ENCODE measurements at regions not wholly inside any gene's neighbourhood (a gene's known extent, or its start where the extent isn't known, plus 50 kb on each side); places are given as distances from the start of the nearest gene placed in this dataset.
A peak's percentile ranks its signal among the peaks of the same experiment; 100 is the strongest.
"Not testable (repeated sequence)": the region's sequence is repeated elsewhere in the genome, so short reads cannot be mapped to it uniquely, and the experiment has no call there.

DNA sequence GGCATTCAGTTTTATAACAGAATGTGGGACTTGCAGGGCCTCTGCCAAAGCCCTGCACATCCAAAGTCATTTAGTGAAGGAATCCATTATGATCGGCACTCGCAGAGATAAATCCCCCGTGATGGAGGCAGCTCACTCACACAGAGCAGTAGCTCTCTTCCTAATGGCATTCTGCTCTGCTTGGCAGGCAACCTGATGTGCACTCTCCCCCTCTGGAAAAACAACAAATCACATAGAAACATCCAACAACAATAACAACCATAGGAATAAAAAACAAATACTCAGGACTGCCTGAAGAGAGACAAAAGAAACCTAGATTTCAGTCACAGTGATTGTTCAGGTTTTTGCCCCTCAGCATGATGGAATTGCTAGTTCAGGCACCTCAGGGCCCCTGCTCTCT is 59.7 kb downstream of the NAA11 start:
- no peak for DNase-seq

DNA sequence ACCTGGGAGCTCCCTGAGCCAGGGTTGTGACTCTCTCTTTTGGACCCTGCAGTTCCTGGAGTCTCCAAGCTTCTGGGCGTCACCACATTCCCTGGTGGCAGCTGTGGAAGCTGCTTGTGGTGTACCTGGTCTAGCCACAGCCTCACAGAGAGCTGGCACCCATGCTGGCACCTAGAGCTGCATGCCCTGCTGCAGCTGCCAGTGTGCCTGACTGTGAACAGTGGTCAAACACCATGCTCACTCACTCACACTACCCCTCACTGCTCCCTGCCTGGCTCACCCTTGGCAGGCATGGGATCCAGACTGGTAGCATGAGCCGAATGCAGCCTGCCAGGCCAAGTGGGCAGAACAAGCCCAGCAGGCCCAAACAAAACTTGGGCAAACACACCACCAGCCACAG is 66.6 kb downstream of the NAA11 start:
- DNase-seq = no peak

DNA sequence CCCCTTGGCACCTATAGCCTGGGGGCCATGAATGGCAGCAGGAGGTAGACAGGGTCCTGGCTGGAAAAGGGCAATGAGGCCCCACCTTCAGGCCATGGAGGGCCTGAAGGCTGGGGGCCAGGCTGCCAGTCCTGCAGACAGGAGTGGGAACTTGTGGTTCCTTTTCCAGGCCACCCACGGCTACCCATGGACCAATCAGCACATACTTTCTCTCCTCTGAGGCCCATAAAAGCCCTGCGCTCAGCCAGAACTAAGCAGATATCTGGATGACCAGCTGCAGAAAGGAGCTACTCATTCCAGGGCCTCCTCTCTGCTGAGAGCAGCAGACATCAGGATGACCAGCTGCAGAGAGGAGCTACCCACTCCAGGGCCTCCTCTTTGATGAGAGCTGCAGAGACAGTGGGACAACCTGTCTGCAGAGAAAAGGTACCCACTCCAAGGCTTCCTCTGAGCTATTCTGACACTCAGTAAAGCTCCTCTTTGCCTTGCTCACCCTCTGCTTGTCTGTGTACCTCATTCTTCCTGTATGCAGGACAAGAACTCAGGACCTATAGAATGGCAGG is 67.2 kb downstream of the NAA11 start:
- DNase-seq = no peak

- DNase-seq = no peak
These were observed 67.8 kb downstream of the NAA11 start for GRCh38 chr4:79257953-79258613.

GRCh38 chr4:79255793-79256192 is 70.1 kb downstream of the NAA11 start:
- DNase-seq = no peak

DNA sequence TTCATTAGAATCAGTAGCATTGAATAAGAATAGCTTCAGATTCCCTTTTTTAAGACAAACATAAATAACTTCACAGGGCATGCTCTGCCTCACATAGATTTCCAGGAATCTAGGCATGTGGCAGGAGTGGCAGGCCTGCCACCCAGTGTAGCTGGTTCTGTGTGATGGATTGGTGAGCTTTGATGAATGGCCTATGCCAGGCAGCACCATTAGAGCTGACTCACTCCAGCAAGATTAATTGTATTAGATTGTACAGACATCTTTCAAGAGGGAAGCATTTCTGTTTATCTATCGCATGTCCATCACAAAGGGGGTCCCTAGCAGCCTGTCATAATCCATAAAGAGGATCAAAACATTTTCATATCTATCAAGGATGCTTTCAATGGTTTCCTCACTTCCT is 71.9 kb downstream of the NAA11 start:
- no peak for DNase-seq

- DNase-seq = no peak
These were observed 72.7 kb downstream of the NAA11 start for GRCh38 chr4:79253168-79253567.

- DNase-seq = no peak
These were observed 75.0 kb downstream of the NAA11 start for GRCh38 chr4:79250887-79251286.

DNA sequence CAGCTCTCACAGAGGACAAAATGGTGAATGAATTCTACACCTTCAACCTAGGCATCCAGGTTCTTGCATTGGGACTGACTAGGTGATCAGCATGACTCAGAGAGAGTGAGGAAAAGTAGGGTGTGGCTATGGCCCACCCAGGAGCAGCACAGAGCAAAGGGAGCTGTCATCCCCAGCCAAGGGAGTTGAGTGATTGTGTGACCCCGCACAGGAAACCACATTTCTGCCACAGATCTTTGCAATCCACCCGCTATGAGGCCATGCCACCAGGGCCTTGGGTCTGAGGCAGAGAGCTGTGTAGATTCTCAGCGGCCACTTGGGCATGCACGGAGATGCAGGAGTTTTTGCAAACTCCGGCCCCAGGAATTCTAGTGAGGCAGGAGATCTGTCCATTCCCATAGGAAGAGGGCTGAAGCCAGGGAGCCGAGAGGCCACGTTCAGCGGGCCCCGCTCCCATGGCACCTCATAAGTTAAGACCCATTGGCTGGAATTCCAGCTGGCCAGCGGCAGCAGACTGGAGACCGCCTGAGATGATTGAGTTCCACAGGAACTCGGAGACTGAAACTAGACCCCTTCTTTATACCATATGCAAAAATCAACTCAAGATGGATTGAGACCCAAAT is 75.9 kb downstream of the NAA11 start:
- no peak for DNase-seq

- no peak for DNase-seq
These were observed 77.3 kb downstream of the NAA11 start for GRCh38 chr4:79248610-79249009.

DNA sequence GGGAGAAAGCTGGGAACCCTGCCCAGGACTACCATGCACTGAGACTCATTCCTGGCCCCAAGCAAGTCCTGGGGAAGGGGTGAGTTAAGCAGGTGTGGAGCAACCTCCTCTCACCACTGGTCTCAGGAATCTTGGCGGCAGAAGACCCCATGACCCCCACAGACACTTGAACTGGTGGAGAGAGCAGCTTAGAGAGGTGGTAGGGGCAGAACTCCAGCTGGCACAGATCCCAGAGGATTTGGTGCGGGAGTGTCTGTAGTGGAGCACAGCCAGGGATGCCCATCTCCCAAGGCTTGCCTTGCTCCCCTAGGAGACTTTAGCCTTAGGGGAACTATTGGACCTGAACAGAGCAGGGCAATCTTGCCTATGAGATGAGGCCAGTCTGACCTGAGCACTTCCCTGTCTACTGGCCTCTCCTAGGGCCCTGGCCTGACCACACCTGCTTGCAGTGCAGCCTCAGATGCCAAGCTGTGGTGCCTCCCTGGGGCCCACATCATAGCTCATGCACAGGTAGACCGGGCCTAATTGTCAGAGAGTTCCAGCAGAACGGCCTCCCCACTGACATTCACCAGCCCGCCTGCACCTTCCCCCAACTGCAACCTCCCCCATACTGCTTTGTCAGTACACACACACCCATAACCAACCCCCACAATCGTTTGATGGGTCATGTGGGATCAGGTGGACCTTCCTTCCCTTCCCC is 78.0 kb downstream of the NAA11 start:
- no peak for DNase-seq

DNA sequence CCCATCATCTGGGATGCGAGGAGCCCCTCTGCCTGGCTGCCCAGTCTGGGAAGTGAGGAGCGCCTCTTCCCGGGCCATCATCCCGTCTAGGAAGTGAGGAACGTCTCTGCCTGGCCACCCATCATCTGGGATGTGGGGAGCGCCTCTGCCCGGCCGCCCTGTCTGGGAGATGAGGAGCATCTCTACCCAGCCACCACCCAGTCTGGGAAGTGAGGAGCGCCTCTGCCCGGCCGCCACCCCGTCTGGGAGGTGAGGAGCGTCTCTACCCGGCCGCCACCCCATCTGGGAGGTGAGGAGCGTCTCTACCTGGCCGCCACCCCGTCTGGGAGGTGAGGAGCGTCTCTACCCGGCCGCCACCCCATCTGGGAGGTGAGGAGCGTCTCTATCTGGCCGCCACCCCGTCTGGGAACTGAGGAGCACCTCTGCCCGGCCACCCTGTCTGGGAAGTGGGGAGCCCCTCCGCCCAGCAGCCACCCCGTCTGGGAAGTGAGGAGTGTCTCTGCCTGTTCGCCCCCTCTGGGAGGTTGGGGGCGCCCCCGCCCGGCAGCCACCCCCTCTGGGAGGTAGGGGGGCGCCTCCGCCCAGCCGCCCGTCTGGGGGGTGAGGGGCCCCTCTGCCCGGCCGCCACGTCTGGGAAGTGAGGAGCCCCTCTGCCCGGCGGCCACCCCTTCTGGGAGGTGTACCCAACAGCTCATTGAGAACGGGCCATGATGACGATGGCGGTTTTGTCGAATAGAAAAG is 80.5 kb downstream of the NAA11 start:
- not testable (repeated sequence) for DNase-seq

DNA sequence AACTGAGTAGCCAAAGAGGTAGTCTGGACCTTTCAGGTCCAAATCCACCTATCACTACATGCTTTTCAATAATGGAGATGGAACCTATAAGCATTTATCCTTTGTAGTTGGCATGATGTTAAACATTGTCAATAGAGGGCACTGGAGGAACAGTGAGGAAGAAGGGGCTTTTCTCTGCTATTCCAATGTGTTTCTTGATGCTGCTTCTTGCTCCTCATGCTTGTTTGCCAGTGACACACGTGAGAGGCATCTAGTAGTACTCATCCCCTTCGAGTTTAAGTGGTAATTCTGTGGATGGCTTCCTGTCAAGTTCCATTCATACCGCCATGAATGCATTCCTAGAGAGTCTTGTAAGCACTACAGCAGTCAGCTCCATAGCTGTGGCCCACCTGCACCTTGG is 84.0 kb downstream of the NAA11 start:
- no peak for DNase-seq

GRCh38 chr4:79237851-79238250 is 88.0 kb downstream of the NAA11 start:
- peak; percentile 36 for DNase-seq

- DNase-seq = no peak
These were observed 89.1 kb downstream of the NAA11 start for GRCh38 chr4:79236785-79237184.

GRCh38 chr4:79235095-79235494 is 90.8 kb downstream of the NAA11 start:
- no peak for DNase-seq

- no peak for DNase-seq
These were observed 92.0 kb downstream of the NAA11 start for GRCh38 chr4:79233820-79234219.

GRCh38 chr4:79232540-79232939 is 93.3 kb downstream of the NAA11 start:
- DNase-seq = peak; percentile 13

DNA sequence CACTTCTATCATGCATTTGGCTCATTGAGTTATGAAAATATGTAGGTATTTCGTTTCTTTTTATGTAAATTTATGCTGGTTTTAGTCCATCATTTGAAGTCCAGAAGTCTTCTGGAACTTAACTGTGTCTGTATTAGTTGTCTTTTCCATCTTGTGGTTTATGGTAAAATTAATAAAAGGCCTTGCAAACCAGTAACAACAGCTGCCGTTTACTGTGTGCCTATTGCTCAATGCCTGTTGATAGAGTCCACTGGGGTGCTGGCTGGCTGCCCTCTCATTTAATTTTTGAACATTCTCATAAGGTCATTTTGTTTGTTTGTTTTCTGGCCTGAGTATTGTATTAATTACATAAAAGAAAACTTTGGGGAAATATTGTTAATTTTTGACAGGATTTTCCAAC is 98.0 kb downstream of the NAA11 start:
- no peak for DNase-seq

- no peak for DNase-seq
These were observed 100.5 kb downstream of the NAA11 start for GRCh38 chr4:79225360-79225759.

DNA sequence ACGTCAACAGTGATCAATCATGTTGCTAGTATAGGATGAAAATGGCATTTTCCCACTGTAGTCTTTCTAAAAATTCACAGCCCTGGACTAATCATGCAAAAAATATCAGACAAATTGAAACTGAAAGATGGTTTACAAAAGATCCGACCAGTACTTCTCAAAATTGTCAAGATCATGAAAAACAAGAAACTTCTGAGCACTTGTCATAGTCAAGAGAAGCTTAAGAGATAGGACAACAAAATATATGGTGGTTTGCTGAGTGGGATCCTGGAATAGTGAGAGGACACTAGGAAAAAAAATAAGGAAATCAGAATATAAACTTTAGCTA is 101.1 kb downstream of the NAA11 start:
- DNase-seq = no peak

GRCh38 chr4:79223993-79224776 is 101.7 kb downstream of the NAA11 start:
- no peak for DNase-seq
